IMR-90 (cell line): ENCODE measurements at regions not wholly inside any gene's neighbourhood (a gene's known extent, or its start where the extent isn't known, plus 50 kb on each side); places are given as distances from the start of the nearest gene placed in this dataset.

ENCODE experiments used
- ATAC-seq: fragments of 200-7000 bp; cut with Tn5 transposase; 2 replicates; pipeline ENCODE4 v1.9.1; 2020; ENCODE audit warnings: low read depth, mild to moderate bottlenecking, moderate library complexity
- BruUV-seq: library from RNA; stranded (reverse); fragments of 400-500 nt; replicated peaks from 2 replicates; lab custom pipeline; 2021; lab: Mats Ljungman, UMichigan
- CTCF ChIA-PET: fragments of 300-600 bp; formaldehyde crosslinking; extraction: SDS; loops from one replicate; lab custom pipeline; 2021; ENCODE audit warnings: antibody characterized with exemption; lab: Yijun Ruan, JAX
- POLR2A ChIA-PET: fragments of 300-600 bp; sonication (Branson Sonifier 250); formaldehyde crosslinking; loops from one replicate; lab custom pipeline; 2022; ENCODE audit warnings: antibody characterized with exemption; ENCODE audit not compliant: unreplicated experiment; lab: Charles Lee
- DNase-seq: peaks from one replicate; pipeline ENCODE4 v3.0.0; 2013
- H2AFZ ChIP-seq: replicated peaks from 2 replicates; pipeline ENCODE3; 2013; ENCODE audit warnings: low read length, mild to moderate bottlenecking; ENCODE audit not compliant: poor library complexity
- H2AK5ac ChIP-seq: 2 replicates; pipeline ENCODE4 v1.6.1; 2013; ENCODE audit warnings: low read depth, low read length, inconsistent platforms
- H2AK9ac ChIP-seq: replicated peaks from 2 replicates; pipeline ENCODE3; 2013; ENCODE audit warnings: mild to moderate bottlenecking, low read depth, low read length, moderate library complexity; ENCODE audit not compliant: poor library complexity
- H2BK120ac ChIP-seq: 2 replicates; pipeline ENCODE4 v1.6.1; 2013; ENCODE audit warnings: low read depth, low read length, inconsistent platforms
- H2BK15ac ChIP-seq: 3 replicates; pipeline ENCODE4 v1.6.1; 2013; ENCODE audit warnings: low read depth, low read length, inconsistent platforms
- H2BK20ac ChIP-seq: 2 replicates; pipeline ENCODE4 v1.6.1; 2013; ENCODE audit warnings: low read depth, mild to moderate bottlenecking, inconsistent platforms, low read length, moderate library complexity
- H2BK5ac ChIP-seq: 2 replicates; pipeline ENCODE4 v1.6.1; 2013; ENCODE audit warnings: mild to moderate bottlenecking, low read depth, low read length, inconsistent platforms; ENCODE audit not compliant: poor library complexity, severe bottlenecking
- H3K14ac ChIP-seq: replicated peaks from 2 replicates; pipeline ENCODE4 v1.6.1; 2013; ENCODE audit warnings: low read depth, low read length, inconsistent platforms
- H3K18ac ChIP-seq: 2 replicates; pipeline ENCODE4 v1.6.1; 2013; ENCODE audit warnings: low read depth, low read length, control low read depth
- H3K23ac ChIP-seq: 2 replicates; pipeline ENCODE4 v1.6.1; 2013; ENCODE audit warnings: low read depth, low read length, inconsistent platforms
- H3K27ac ChIP-seq: 2 replicates; pipeline ENCODE4 v1.5.1; 2013; ENCODE audit warnings: mild to moderate bottlenecking, control low read depth, low read length; ENCODE audit not compliant: insufficient read depth
- H3K27me3 ChIP-seq: 2 replicates; pipeline ENCODE4 v1.6.1; 2013; ENCODE audit warnings: low read length; ENCODE audit not compliant: control insufficient read depth, insufficient read depth
- H3K36me3 ChIP-seq: 2 replicates; pipeline ENCODE4 v1.6.1; 2013; ENCODE audit warnings: low read length, mixed read lengths; ENCODE audit not compliant: control insufficient read depth, insufficient read depth
- H3K4ac ChIP-seq: 2 replicates; pipeline ENCODE4 v1.6.1; 2013; ENCODE audit warnings: low read depth, low read length, inconsistent platforms
- H3K4me1 ChIP-seq: 2 replicates; pipeline ENCODE4 v1.6.1; 2013; ENCODE audit warnings: low read length, mixed read lengths; ENCODE audit not compliant: control insufficient read depth, insufficient read depth
- H3K4me2 ChIP-seq: 2 replicates; pipeline ENCODE4 v1.6.1; 2013; ENCODE audit warnings: low read depth, mild to moderate bottlenecking, control low read depth, low read length, moderate library complexity
- H3K4me3 ChIP-seq: 2 replicates; pipeline ENCODE4 v1.5.1; 2013; ENCODE audit warnings: low read depth, mild to moderate bottlenecking, control low read depth, low read length, moderate library complexity; ENCODE audit not compliant: insufficient read depth
- H3K56ac ChIP-seq: 2 replicates; pipeline ENCODE4 v1.6.1; 2013; ENCODE audit warnings: low read length, inconsistent platforms; ENCODE audit not compliant: insufficient read depth; ENCODE audit errors: extremely low read depth
- H3K79me1 ChIP-seq, 2 experiments: 2 replicates each; pipeline ENCODE4 v1.6.1; 2013; ENCODE audit warnings: low read length in 2 of 2, inconsistent platforms in 1 of 2, low read depth in 1 of 2
- H3K9ac ChIP-seq: 2 replicates; pipeline ENCODE4 v1.6.1; 2013; ENCODE audit warnings: low read depth, low read length, control low read depth
- H3K9me1 ChIP-seq: 2 replicates; pipeline ENCODE4 v1.6.1; 2013; ENCODE audit warnings: low read length, inconsistent platforms; ENCODE audit not compliant: insufficient read depth
- H3K9me3 ChIP-seq: 2 replicates; pipeline ENCODE4 v1.6.1; 2013; ENCODE audit warnings: low read length; ENCODE audit not compliant: control insufficient read depth, insufficient read depth
- H4K20me1 ChIP-seq: 2 replicates; pipeline ENCODE4 v1.6.1; 2013; ENCODE audit warnings: low read length, inconsistent platforms; ENCODE audit not compliant: insufficient read depth
- H4K5ac ChIP-seq: 2 replicates; pipeline ENCODE4 v1.6.1; 2013; ENCODE audit warnings: mild to moderate bottlenecking, low read depth, low read length, control low read depth
- H4K8ac ChIP-seq, 2 experiments: 2 replicates each; pipeline ENCODE4 v1.6.1; 2013; ENCODE audit warnings: low read depth in 2 of 2, low read length in 2 of 2, control low read depth in 1 of 2, inconsistent platforms in 1 of 2
- H4K91ac ChIP-seq: 2 replicates; pipeline ENCODE4 v1.6.1; 2013; ENCODE audit warnings: low read depth, low read length, inconsistent platforms; ENCODE audit not compliant: insufficient read depth
- BHLHE40 ChIP-seq: fragments of 150-350 bp; IDR thresholded peaks from 2 replicates; pipeline ENCODE4 v1.6.1; 2016; ENCODE audit warnings: mild to moderate bottlenecking, low read depth, low read length
- CEBPB ChIP-seq: IDR thresholded peaks from 2 replicates; pipeline ENCODE4 v1.6.1; 2012; ENCODE audit warnings: low read depth, low read length, improper control_type of control experiment
- CHD1 ChIP-seq: IDR thresholded peaks from 2 replicates; pipeline ENCODE4 v1.6.1; 2012; ENCODE audit warnings: low read depth, low read length, improper control_type of control experiment
- ELK1 ChIP-seq: fragments of 150-350 bp; IDR thresholded peaks from 2 replicates; pipeline ENCODE4 v1.6.1; 2016; ENCODE audit warnings: low read depth, mild to moderate bottlenecking, low read length, moderate library complexity, borderline replicate concordance
- FOS ChIP-seq: fragments of 150-350 bp; IDR thresholded peaks from 2 replicates; pipeline ENCODE4 v1.6.1; 2016; ENCODE audit warnings: low read depth, low read length
- MAFK ChIP-seq: IDR thresholded peaks from 2 replicates; pipeline ENCODE4 v1.6.1; 2012; ENCODE audit warnings: low read depth, low read length, improper control_type of control experiment
- MAZ ChIP-seq: IDR thresholded peaks from 2 replicates; pipeline ENCODE4 v1.6.1; 2012; ENCODE audit warnings: low read depth, mild to moderate bottlenecking, low read length, improper control_type of control experiment, moderate library complexity, borderline replicate concordance
- MXI1 ChIP-seq: IDR thresholded peaks from 2 replicates; pipeline ENCODE4 v1.6.1; 2012; ENCODE audit warnings: low read depth, mild to moderate bottlenecking, low read length, moderate library complexity, borderline replicate concordance
- NFE2L2 ChIP-seq: fragments of 150-350 bp; IDR thresholded peaks from 2 replicates; pipeline ENCODE4 v1.6.1; 2016; ENCODE audit warnings: low read depth, mild to moderate bottlenecking, low read length
- POLR2A ChIP-seq: IDR thresholded peaks from 2 replicates; pipeline ENCODE4 v1.6.1; 2012; ENCODE audit warnings: mild to moderate bottlenecking, low read depth, low read length
- RAD21 ChIP-seq: IDR thresholded peaks from 2 replicates; pipeline ENCODE4 v1.6.1; 2012; ENCODE audit warnings: low read length, improper control_type of control experiment
- RFX5 ChIP-seq: IDR thresholded peaks from 2 replicates; pipeline ENCODE4 v1.8.0; 2012; ENCODE audit warnings: low read depth, mild to moderate bottlenecking, low read length, moderate library complexity
- SMC3 ChIP-seq: fragments of 150-350 bp; IDR thresholded peaks from 2 replicates; pipeline ENCODE4 v1.6.1; 2016; ENCODE audit warnings: low read depth, mild to moderate bottlenecking, antibody characterized with exemption, low read length, moderate library complexity
- USF2 ChIP-seq: fragments of 150-350 bp; IDR thresholded peaks from 2 replicates; pipeline ENCODE4 v1.6.1; 2017; ENCODE audit warnings: mild to moderate bottlenecking, antibody characterized with exemption, low read length, low read depth
- WGBS, 2 experiments: methylation state at CpG; one replicate each; pipeline versions ENCODE4 v1.1.5 to v1.1.7; 2013; ENCODE audit warnings: missing lambda C conversion rate in 2 of 2; ENCODE audit not compliant: insufficient read length in 1 of 2; ENCODE audit errors: extremely low coverage in 2 of 2; 5-methylcytosine and 5-hydroxymethylcytosine counted together
- dilution Hi-C: fragments of 300-500 bp; cut with HindIII; formaldehyde crosslinking; loops from one replicate; pipeline ENCODE4 v1.14.3; 2018; ENCODE audit warnings: low sequenced_read_pairs; ENCODE audit not compliant: unreplicated experiment
- in situ Hi-C: fragments of 300-500 bp; cut with MboI; formaldehyde crosslinking; loops from 3 replicates; pipeline ENCODE4 v1.14.3; 2019; ENCODE audit warnings: low sequenced_read_pairs, inconsistent platforms, mixed read lengths
- intact Hi-C: fragments of 100-400 bp; cut with micrococcal nuclease; formaldehyde crosslinking; loops from 2 replicates; pipeline ENCODE4 v1.10.0; 2022

- ATAC-seq = peak; percentile 59
- no CpG with 5 or more reads among the region's 3 CpGs for WGBS, 2 experiments
Observed at GRCh38 chr3:107216711-107217110, 160.5 kb upstream of the CCDC54 start.

More at GRCh38 chr3:107216711-107217110, 160.5 kb upstream of the CCDC54 start:
- Histone ChIP-seq H4K91ac (peak overlapping the region; percentile 96), H3K27me3 (no peaks in the 10 kb centered on the region), H4K20me1 (no peaks in the 10 kb centered on the region), H2BK15ac (peak overlapping the region; percentile 93; the same call in 1 of the 3 replicates), H2BK5ac (peak overlapping the region; percentile 98), H3K14ac (peak overlapping the region; percentile 91), H3K9me3 (no peaks in the 10 kb centered on the region), H3K4me1 (peaks cover 11% of the 10 kb centered on the region), H4K8ac (peak overlapping the region; percentile 32 to 94; a peak in 2 of 4 replicates), H3K9ac (no peak overlapping the region), H3K9me1 (peaks cover 3% of the 10 kb centered on the region; the same call in 1 of the 2 replicates), H2AK5ac (peak overlapping the region; percentile 37; the same call in 1 of the 2 replicates), H2AK9ac (peak overlapping the region; percentile 81), H3K4me3 (no peak overlapping the region), H2AFZ (peak overlapping the region; percentile 4), H3K79me1 (no peaks in the 10 kb centered on the region), H2BK120ac (peak overlapping the region; percentile 97), H3K27ac (peak overlapping the region; percentile 58), H3K23ac (peak overlapping the region; percentile 94), H3K4me2 (peak overlapping the region; percentile 18; the same call in 1 of the 2 replicates), H3K56ac (peak overlapping the region; percentile 79; the same call in 1 of the 2 replicates), H2BK20ac (peak overlapping the region; percentile 98), H3K36me3 (no peaks in the 10 kb centered on the region), H4K5ac (peak overlapping the region; percentile 38), H3K18ac (peak overlapping the region; percentile 42; the same call in 1 of the 2 replicates), H3K4ac (peak overlapping the region; percentile 97)
- in situ Hi-C loops = no loop called here
- no TSS peak for BruUV-seq
- ChIA-PET POLR2A (no interaction called here), CTCF (interaction anchor here (0.9 kb wide), 1 partner anchor 19 kb away, joined by 3 read pairs; no protein-coding TSS in a partner anchor)
- TF ChIP-seq NFE2L2 (no peak), ELK1 (no peak), BHLHE40 (no peak), USF2 (no peak), POLR2A (no peak), MXI1 (no peak), MAFK (no peak), CHD1 (no peak), RFX5 (no peak), RAD21 (no peak), FOS (no peak), MAZ (no peak), CEBPB (no peak), SMC3 (no peak)
- intact Hi-C loops = no loop called here
- peak; percentile 91 for DNase-seq
- dilution Hi-C loops = no loop called here
